ENCODE measurements at regions not wholly inside any gene's neighbourhood (a gene's known extent, or its start where the extent isn't known, plus 50 kb on each side); places are given as distances from the start of the nearest gene placed in this dataset.

DNA sequence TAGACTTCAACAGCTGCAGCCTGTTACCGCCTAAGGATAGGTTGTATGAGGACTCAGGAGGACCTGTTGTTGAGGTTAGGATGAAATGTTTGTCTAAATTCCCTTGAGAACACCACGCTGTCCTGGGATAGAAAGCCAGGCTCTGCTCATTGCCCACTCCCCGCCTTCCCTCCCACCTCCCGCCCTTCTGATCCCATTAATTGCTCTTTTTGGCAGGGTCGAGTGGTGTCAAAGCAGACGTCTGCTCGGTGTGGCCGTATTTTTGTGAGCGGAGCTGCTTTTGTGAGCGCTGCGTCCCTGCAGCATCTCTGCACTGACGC is 62.3 kb downstream of the SPATA31C2 start:
- no peak for DNase-seq (ENCODE audit: low read depth in 1 of 2, low spot score in 1 of 2)
- TF ChIP-seq FOSB (CRISPR knock-in tag; IDR thresholded peaks at IDR 0.05) (no peak), RAD21 (conservative IDR thresholded peaks at IDR 0.05 in 1 of 2, IDR thresholded peaks at IDR 0.05 in 1 of 2) (peak in 1 of 2 experiments; percentile 36; a peak in 2 of 5 replicates), HOXB13 (CRISPR knock-in tag; IDR thresholded peaks at IDR 0.05; ENCODE audit: low read depth) (no peak)
- WGBS (ENCODE audit: missing lambda C conversion rate), result 1% methylated on average over 11 of the region's 12 CpGs

GRCh38 chr9:88075506-88075905 is 62.8 kb downstream of the SPATA31C2 start:
- WGBS (ENCODE audit: missing lambda C conversion rate), result 80% methylated on average over 3 of the region's 3 CpGs
- Histone ChIP-seq H3K4me2 (peak overlapping the region; percentile 93), H3K27ac (peak overlapping the region; percentile 88 to 92), H3K4me1 (peaks cover 20% of the 10 kb centered on the region), H3K4me3 (peak overlapping the region; percentile 43), H3K9me3 (no peaks in the 10 kb centered on the region)
- no peak for FAIRE-seq
- POLR2A ChIA-PET, result interaction anchor here (1.4 to 2.3 kb wide), 2 partner anchors 13 to 458 kb away, joined by 3 to 11 read pairs; no protein-coding TSS in a partner anchor
- no peak for TF ChIP-seq HOXB13 (CRISPR knock-in tag; IDR thresholded peaks at IDR 0.05; ENCODE audit: low read depth)
- no peak for TF ChIP-seq RAD21 (conservative IDR thresholded peaks at IDR 0.05 in 1 of 2, IDR thresholded peaks at IDR 0.05 in 1 of 2)
- no peak for TF ChIP-seq ZSCAN20 (CRISPR knock-in tag; IDR thresholded peaks at IDR 0.05)
- TF ChIP-seq HEYL (CRISPR knock-in tag; IDR thresholded peaks at IDR 0.05), result no peak
- no peak for TF ChIP-seq BCL3 (IDR thresholded peaks at IDR 0.05)
- TF ChIP-seq RARB (CRISPR knock-in tag; IDR thresholded peaks at IDR 0.05), result no peak
- no peak for TF ChIP-seq POLR2A (IDR thresholded peaks at IDR 0.05; ENCODE audit: low read length)
- TF ChIP-seq NFE2L2 (conservative IDR thresholded peaks at IDR 0.05; ENCODE audit: low read length), result no peak
- TF ChIP-seq CBX8 (IDR thresholded peaks at IDR 0.05), result no peak
- CTCF ChIA-PET, result interaction anchor here (0.7 to 4.0 kb wide), 14 partner anchors 9 to 504 kb away, joined by 3 to 20 read pairs (median 4); partner anchors contain the start of gene CTSL
- no peak for DNase-seq (ENCODE audit: low read depth in 1 of 2, low spot score in 1 of 2)
- no peak for ATAC-seq

More for the DNA sequence above, 62.3 kb downstream of the SPATA31C2 start:
- H3K27ac ChIP-seq, result peak overlapping the region; percentile 88 to 92
- peak overlapping the region; percentile 43 for H3K4me3 ChIP-seq
- ChIA-PET POLR2A (interaction anchor here (0.6 to 2.3 kb wide), 6 partner anchors 9 to 504 kb away, joined by 3 to 11 read pairs (median 4); partner anchors contain the start of genes CDK20 and NXNL2), CTCF (interaction anchor here (0.8 to 4.0 kb wide), 20 partner anchors 9 to 503 kb away, joined by 3 to 20 read pairs (median 4); partner anchors contain the start of genes CDK20 and CTSL)
- H3K9me3 ChIP-seq, result no peaks in the 10 kb centered on the region
- peak overlapping the region; percentile 93 for H3K4me2 ChIP-seq
- H3K4me1 ChIP-seq, result peaks cover 20% of the 10 kb centered on the region
- ATAC-seq, result peak; percentile 40 to 48
- FAIRE-seq, result no peak

DNA sequence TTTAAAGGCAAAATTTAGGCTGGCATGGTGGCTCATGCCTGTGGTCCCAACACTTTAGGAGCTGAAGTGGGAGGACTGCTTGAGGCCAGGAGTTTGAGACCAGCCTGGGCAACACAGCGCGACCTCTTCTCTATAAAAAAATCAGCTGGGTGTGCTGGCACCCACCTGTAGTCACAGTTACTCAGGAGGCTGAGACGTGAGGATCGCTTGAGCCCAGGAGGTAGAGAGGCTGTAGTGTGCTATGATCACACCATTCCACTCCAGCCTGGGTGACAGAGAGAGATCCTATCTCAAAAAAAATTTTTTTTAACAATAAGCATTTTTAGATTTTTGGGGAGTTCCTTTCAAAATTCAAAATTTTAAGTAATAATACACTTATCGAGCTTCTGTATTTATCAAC is 63.3 kb downstream of the SPATA31C2 start:
- ChIA-PET POLR2A (interaction anchor here (2.3 kb wide), 1 partner anchor 458 kb away, joined by 11 read pairs; no protein-coding TSS in a partner anchor), CTCF (interaction anchor here (0.6 to 4.0 kb wide), 8 partner anchors 11 to 504 kb away, joined by 3 to 20 read pairs (median 4); partner anchors contain the start of gene CTSL)
- no peak for ATAC-seq
- H3K4me1 ChIP-seq, result peaks cover 20% of the 10 kb centered on the region
- TF ChIP-seq NR3C1 (IDR thresholded peaks at IDR 0.05) (no peak), CEBPB (IDR thresholded peaks at IDR 0.05) (no peak), PBX3 (IDR thresholded peaks at IDR 0.05) (no peak), FOSL2 (IDR thresholded peaks at IDR 0.05) (no peak), FOSL2 (CRISPR knock-in tag; IDR thresholded peaks at IDR 0.05) (no peak), ZSCAN20 (CRISPR knock-in tag; IDR thresholded peaks at IDR 0.05) (no peak), KDM1A (IDR thresholded peaks at IDR 0.05; ENCODE audit: low read depth) (no peak), PHF8 (IDR thresholded peaks at IDR 0.05; ENCODE audit: borderline replicate concordance, low read depth) (no peak), CHD2 (IDR thresholded peaks at IDR 0.05; ENCODE audit: low read length, partially characterized antibody) (no peak), RARB (CRISPR knock-in tag; IDR thresholded peaks at IDR 0.05) (no peak), ZNF302 (CRISPR knock-in tag; IDR thresholded peaks at IDR 0.05) (no peak), GATA3 (IDR thresholded peaks at IDR 0.05; ENCODE audit: borderline replicate concordance) (no peak), RFX5 (IDR thresholded peaks at IDR 0.05) (no peak), CBX8 (IDR thresholded peaks at IDR 0.05) (no peak), MAFK (IDR thresholded peaks at IDR 0.05; ENCODE audit: partially characterized antibody) (no peak), RAD21 (conservative IDR thresholded peaks at IDR 0.05 in 1 of 2, IDR thresholded peaks at IDR 0.05 in 1 of 2) (no peak), EHF (CRISPR knock-in tag; IDR thresholded peaks at IDR 0.05) (no peak)
- TF ChIP-seq, protein P1, sequence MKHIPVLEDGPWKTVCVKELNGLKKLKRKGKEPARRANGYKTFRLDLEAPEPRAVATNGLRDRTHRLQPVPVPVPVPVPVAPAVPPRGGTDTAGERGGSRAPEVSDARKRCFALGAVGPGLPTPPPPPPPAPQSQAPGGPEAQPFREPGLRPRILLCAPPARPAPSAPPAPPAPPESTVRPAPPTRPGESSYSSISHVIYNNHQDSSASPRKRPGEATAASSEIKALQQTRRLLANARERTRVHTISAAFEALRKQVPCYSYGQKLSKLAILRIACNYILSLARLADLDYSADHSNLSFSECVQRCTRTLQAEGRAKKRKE (CRISPR knock-in tag; IDR thresholded peaks at IDR 0.05; ENCODE audit: low read depth), result no peak
- TF ChIP-seq, protein P2, sequence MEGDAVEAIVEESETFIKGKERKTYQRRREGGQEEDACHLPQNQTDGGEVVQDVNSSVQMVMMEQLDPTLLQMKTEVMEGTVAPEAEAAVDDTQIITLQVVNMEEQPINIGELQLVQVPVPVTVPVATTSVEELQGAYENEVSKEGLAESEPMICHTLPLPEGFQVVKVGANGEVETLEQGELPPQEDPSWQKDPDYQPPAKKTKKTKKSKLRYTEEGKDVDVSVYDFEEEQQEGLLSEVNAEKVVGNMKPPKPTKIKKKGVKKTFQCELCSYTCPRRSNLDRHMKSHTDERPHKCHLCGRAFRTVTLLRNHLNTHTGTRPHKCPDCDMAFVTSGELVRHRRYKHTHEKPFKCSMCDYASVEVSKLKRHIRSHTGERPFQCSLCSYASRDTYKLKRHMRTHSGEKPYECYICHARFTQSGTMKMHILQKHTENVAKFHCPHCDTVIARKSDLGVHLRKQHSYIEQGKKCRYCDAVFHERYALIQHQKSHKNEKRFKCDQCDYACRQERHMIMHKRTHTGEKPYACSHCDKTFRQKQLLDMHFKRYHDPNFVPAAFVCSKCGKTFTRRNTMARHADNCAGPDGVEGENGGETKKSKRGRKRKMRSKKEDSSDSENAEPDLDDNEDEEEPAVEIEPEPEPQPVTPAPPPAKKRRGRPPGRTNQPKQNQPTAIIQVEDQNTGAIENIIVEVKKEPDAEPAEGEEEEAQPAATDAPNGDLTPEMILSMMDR (IDR thresholded peaks at IDR 0.05), result no peak
- TF ChIP-seq, protein P3, sequence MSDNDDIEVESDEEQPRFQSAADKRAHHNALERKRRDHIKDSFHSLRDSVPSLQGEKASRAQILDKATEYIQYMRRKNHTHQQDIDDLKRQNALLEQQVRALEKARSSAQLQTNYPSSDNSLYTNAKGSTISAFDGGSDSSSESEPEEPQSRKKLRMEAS (IDR thresholded peaks at IDR 0.05), result no peak
- TF ChIP-seq, protein P4, sequence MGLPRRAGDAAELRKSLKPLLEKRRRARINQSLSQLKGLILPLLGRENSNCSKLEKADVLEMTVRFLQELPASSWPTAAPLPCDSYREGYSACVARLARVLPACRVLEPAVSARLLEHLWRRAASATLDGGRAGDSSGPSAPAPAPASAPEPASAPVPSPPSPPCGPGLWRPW (IDR thresholded peaks at IDR 0.05), result no peak
- no peak for FAIRE-seq
- 91% methylated on average over 5 of the region's 5 CpGs for WGBS (ENCODE audit: missing lambda C conversion rate)
- H3K4me2 ChIP-seq, result peak overlapping the region; percentile 93; the same call in 2 of the 3 replicates
- H3K4me3 ChIP-seq, result no peak overlapping the region
- DNase-seq (ENCODE audit: low read depth in 1 of 2, low spot score in 1 of 2), result no peak
- peak overlapping the region in 1 of 2 experiments; percentile 88; a peak in 1 of 6 replicates for H3K27ac ChIP-seq
- H3K9me3 ChIP-seq, result no peaks in the 10 kb centered on the region

Data from A549 (cell line).